Astrocyte (in vitro differentiated cells and primary cell): ENCODE measurements at regions not wholly inside any gene's neighbourhood (a gene's known extent, or its start where the extent isn't known, plus 50 kb on each side); places are given as distances from the start of the nearest gene placed in this dataset.

ENCODE experiments used
- EZH2 ChIP-seq: IDR thresholded peaks from 2 replicates; pipeline ENCODE4 v1.6.1; 2012; ENCODE audit warnings: mild to moderate bottlenecking, low read length, inconsistent platforms; ENCODE audit not compliant: insufficient read depth
- TF ChIP-seq, protein P1 (sequence below): IDR thresholded peaks from 2 replicates; pipeline ENCODE4 v1.5.1; 2011; ENCODE audit warnings: low read depth, mild to moderate bottlenecking, inconsistent platforms, low read length, moderate library complexity; ENCODE audit not compliant: insufficient read depth

DNA sequence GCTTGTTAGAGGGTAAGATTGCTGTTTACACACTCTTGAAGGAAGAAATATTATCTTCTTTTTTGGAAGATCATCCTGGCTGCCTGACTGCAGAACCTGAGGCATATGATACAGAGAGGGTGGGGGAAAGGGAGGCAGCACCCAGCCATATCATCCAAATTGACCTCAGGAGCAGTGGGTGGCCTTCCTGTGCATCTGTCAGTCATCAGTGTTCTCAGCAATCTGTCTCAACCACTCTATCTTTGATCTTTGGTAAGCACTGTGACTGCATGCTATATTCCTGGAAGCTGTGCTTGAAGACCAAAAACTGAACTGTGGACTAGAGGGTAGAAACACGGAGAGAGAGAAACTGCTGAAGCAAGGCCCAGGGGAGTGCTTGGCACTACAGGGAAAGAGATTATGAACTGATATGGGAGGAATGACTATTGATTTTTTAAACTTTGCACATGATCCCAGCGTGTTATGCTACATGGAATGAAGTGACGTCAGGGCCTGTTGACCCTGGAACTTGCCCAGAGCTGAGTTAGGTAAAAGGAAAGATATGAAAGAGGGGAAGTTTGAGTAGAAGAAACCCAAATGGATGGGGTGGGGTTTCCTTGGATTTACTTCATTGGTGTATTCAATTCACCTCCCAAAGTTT is 171.5 kb downstream of the ASCL1 start:
- TF ChIP-seq, protein P1, sequence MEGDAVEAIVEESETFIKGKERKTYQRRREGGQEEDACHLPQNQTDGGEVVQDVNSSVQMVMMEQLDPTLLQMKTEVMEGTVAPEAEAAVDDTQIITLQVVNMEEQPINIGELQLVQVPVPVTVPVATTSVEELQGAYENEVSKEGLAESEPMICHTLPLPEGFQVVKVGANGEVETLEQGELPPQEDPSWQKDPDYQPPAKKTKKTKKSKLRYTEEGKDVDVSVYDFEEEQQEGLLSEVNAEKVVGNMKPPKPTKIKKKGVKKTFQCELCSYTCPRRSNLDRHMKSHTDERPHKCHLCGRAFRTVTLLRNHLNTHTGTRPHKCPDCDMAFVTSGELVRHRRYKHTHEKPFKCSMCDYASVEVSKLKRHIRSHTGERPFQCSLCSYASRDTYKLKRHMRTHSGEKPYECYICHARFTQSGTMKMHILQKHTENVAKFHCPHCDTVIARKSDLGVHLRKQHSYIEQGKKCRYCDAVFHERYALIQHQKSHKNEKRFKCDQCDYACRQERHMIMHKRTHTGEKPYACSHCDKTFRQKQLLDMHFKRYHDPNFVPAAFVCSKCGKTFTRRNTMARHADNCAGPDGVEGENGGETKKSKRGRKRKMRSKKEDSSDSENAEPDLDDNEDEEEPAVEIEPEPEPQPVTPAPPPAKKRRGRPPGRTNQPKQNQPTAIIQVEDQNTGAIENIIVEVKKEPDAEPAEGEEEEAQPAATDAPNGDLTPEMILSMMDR: no peak
- TF ChIP-seq EZH2: no peak
